HepG2 (cell line): ENCODE measurements at regions not wholly inside any gene's neighbourhood (a gene's known extent, or its start where the extent isn't known, plus 50 kb on each side); places are given as distances from the start of the nearest gene placed in this dataset.
A peak's percentile ranks its signal among the peaks of the same experiment; 100 is the strongest.

ENCODE experiments used
- ATAC-seq: fragments of 200-7000 bp; cut with Tn5 transposase; 3 replicates; pipeline ENCODE4 v1.9.1; 2020; ENCODE audit warnings: mild to moderate bottlenecking, moderate library complexity
- BruUV-seq: library from RNA; stranded (reverse); fragments of 400-500 nt; replicated peaks from 2 replicates; lab custom pipeline; 2021; lab: Mats Ljungman, UMichigan
- CTCF ChIA-PET: fragments of 300-600 bp; formaldehyde crosslinking; extraction: SDS; loops from one replicate; lab custom pipeline; 2021; ENCODE audit warnings: low total read pairs, inconsistent platforms, low intra/inter-chr PET ratio; lab: Yijun Ruan, JAX
- POLR2A ChIA-PET: fragments of 350-600 bp; sonication (Branson Sonifier 250); formaldehyde crosslinking; loops from one replicate; lab custom pipeline; 2020; ENCODE audit warnings: antibody characterized with exemption, inconsistent platforms; lab: Yijun Ruan, JAX
- DNase-seq: peaks from one replicate; pipeline ENCODE4 v3.0.0-alpha.2; 2015; ENCODE audit warnings: low spot score
- FAIRE-seq: peaks from 3 replicates; lab custom pipeline; 2011; peaks lifted over from hg19 to GRCh38; lab: Jason Lieb, UNC
- H2AFZ ChIP-seq: one replicate; pipeline ENCODE4 v1.6.1; 2011; ENCODE audit warnings: low read length, inconsistent platforms
- H3K27ac ChIP-seq: fragments of 300-600 bp; 3 replicates; pipeline ENCODE4 v1.8.0; 2011; ENCODE audit warnings: mixed run types, mild to moderate bottlenecking, mixed read lengths, low read length, inconsistent platforms; ENCODE audit not compliant: insufficient read depth; ENCODE audit errors: extremely low read length
- H3K27me3 ChIP-seq, 2 experiments: fragments of 200-600 bp in 1 of 2; 2 replicates in 1 of 2; 3 replicates in 1 of 2; pipeline versions ENCODE4 v1.6.0 to v1.8.0; 2011; ENCODE audit warnings: low read length in 2 of 2, mild to moderate bottlenecking in 2 of 2, moderate library complexity in 2 of 2, inconsistent platforms in 1 of 2; ENCODE audit not compliant: insufficient read depth in 2 of 2, control insufficient read depth in 1 of 2
- H3K36me3 ChIP-seq, 2 experiments: fragments of 200-600 bp in 1 of 2; replicated peaks in 1 of 2; 2 replicates in 1 of 2; 3 replicates in 1 of 2; pipeline versions ENCODE4 v1.5.1 to v1.8.0; 2011; ENCODE audit warnings: low read length in 2 of 2, inconsistent platforms in 1 of 2; ENCODE audit not compliant: insufficient read depth in 2 of 2, control insufficient read depth in 1 of 2
- H3K4me1 ChIP-seq: 2 replicates; pipeline ENCODE4 v1.5.1; 2012; ENCODE audit warnings: low read length, inconsistent platforms; ENCODE audit not compliant: insufficient read depth
- H3K4me2 ChIP-seq: 2 replicates; pipeline ENCODE4 v1.6.0; 2011; ENCODE audit warnings: low read depth, low read length, inconsistent platforms
- H3K4me3 ChIP-seq, 3 experiments: fragments of 200-600 bp in 1 of 3; sonication (generic), shearing (Covaris generic) in 1 of 3; replicated peaks in 1 of 3; 2 replicates each; pipeline ENCODE4 v1.5.1; 2011 to 2016; ENCODE audit warnings: low read length in 3 of 3, inconsistent platforms in 2 of 3, low read depth in 2 of 3, mild to moderate bottlenecking in 2 of 3, control low read depth in 1 of 3, mixed read lengths in 1 of 3; ENCODE audit not compliant: insufficient read depth in 1 of 3
- H3K79me2 ChIP-seq: one replicate; pipeline ENCODE4 v1.6.1; 2011; ENCODE audit warnings: low read length, inconsistent platforms; ENCODE audit not compliant: insufficient read depth
- H3K9ac ChIP-seq: 2 replicates; pipeline ENCODE4 v1.6.0; 2011; ENCODE audit warnings: mild to moderate bottlenecking, low read depth, low read length, inconsistent platforms; ENCODE audit not compliant: insufficient read depth
- H3K9me3 ChIP-seq: 2 replicates; pipeline ENCODE4 v1.5.1; 2012; ENCODE audit warnings: mild to moderate bottlenecking, low read length
- H4K20me1 ChIP-seq: 2 replicates; pipeline ENCODE4 v1.6.0; 2011; ENCODE audit warnings: inconsistent platforms, mild to moderate bottlenecking, low read length, moderate library complexity; ENCODE audit not compliant: insufficient read depth
- MED8 ChIP-seq: sonication (generic); formaldehyde crosslinking; IDR thresholded peaks from 2 replicates; pipeline ENCODE4 v1.8.1; 2023; ENCODE audit warnings: mild to moderate bottlenecking, missing genetic modification reagents; ENCODE audit not compliant: insufficient replicate concordance
- RBAK ChIP-seq: sonication (generic); formaldehyde crosslinking; IDR thresholded peaks from 2 replicates; pipeline ENCODE4 v1.5.1; 2020; ENCODE audit warnings: mild to moderate bottlenecking, missing genetic modification reagents
- SUZ12 ChIP-seq: fragments of 150-350 bp; IDR thresholded peaks from 2 replicates; pipeline ENCODE4 v1.6.1; 2014; ENCODE audit warnings: low read depth, low read length
- WGBS: methylation state at CpG from one replicate; pipeline ENCODE4 v1.1.6; 2017; ENCODE audit warnings: low lambda C conversion rate; 5-methylcytosine and 5-hydroxymethylcytosine counted together
- in situ Hi-C: cut with HindIII; loops from 2 replicates; pipeline ENCODE4 v1.10.0; 2017; ENCODE audit warnings: low pct_unique_long_range_greater_than_20kb; ENCODE audit not compliant: extremely low pct_ligation_motif_present
- intact Hi-C: fragments of 100-400 bp; cut with micrococcal nuclease; formaldehyde crosslinking; loops from one replicate; pipeline ENCODE4 v1.10.0; 2022; ENCODE audit not compliant: unreplicated experiment
- TF ChIP-seq, protein P1 (sequence below): sonication (generic); formaldehyde crosslinking; IDR thresholded peaks from 2 replicates; pipeline ENCODE4 v1.4.0; 2020; ENCODE audit warnings: missing genetic modification reagents, borderline replicate concordance
- TF ChIP-seq, protein P2 (sequence below): sonication (generic); formaldehyde crosslinking; IDR thresholded peaks from 2 replicates; pipeline ENCODE4 v1.8.0; 2022; ENCODE audit warnings: missing genetic modification reagents, low read depth, mild to moderate bottlenecking, borderline replicate concordance

DNA sequence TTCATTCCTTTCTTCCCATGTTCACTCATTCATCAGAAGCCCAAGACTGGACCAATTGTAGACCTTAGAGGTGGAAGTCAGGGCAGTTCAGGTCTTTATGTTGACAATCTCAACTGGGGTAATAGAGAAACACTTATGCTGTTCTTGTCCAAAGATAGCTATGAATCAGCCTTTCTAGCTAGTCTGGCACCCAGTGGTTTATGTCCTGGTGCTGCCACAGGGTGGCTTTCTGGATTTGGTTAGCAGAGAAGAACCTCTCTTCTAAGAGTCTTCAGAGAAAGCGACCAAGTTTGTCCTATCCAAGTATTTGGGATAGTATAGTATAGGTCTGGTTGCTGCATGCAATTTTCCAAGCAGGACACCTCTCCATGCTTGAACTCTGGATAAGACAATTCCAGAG, 83.3 kb downstream of the NOG start (continued):
- TF ChIP-seq, protein P1, sequence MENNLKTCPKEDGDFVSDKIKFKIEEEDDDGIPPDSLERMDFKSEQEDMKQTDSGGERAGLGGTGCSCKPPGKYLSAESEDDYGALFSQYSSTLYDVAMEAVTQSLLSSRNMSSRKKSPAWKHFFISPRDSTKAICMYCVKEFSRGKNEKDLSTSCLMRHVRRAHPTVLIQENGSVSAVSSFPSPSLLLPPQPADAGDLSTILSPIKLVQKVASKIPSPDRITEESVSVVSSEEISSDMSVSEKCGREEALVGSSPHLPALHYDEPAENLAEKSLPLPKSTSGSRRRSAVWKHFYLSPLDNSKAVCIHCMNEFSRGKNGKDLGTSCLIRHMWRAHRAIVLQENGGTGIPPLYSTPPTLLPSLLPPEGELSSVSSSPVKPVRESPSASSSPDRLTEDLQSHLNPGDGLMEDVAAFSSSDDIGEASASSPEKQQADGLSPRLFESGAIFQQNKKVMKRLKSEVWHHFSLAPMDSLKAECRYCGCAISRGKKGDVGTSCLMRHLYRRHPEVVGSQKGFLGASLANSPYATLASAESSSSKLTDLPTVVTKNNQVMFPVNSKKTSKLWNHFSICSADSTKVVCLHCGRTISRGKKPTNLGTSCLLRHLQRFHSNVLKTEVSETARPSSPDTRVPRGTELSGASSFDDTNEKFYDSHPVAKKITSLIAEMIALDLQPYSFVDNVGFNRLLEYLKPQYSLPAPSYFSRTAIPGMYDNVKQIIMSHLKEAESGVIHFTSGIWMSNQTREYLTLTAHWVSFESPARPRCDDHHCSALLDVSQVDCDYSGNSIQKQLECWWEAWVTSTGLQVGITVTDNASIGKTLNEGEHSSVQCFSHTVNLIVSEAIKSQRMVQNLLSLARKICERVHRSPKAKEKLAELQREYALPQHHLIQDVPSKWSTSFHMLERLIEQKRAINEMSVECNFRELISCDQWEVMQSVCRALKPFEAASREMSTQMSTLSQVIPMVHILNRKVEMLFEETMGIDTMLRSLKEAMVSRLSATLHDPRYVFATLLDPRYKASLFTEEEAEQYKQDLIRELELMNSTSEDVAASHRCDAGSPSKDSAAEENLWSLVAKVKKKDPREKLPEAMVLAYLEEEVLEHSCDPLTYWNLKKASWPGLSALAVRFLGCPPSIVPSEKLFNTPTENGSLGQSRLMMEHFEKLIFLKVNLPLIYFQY (CRISPR knock-in tag), result no peak
- no peak for TF ChIP-seq SUZ12
- TF ChIP-seq, protein P2, sequence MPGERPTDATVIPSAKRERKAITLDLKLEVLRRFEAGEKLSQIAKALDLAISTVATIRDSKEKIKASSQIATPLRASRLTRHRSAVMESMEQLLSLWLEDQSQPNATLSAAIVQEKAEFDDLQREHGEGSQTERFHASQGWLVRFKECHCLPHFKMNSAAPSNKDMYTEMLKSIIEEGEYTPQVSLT (CRISPR knock-in tag), result no peak
- TF ChIP-seq, all 625 proteins: peak for 0

DNA sequence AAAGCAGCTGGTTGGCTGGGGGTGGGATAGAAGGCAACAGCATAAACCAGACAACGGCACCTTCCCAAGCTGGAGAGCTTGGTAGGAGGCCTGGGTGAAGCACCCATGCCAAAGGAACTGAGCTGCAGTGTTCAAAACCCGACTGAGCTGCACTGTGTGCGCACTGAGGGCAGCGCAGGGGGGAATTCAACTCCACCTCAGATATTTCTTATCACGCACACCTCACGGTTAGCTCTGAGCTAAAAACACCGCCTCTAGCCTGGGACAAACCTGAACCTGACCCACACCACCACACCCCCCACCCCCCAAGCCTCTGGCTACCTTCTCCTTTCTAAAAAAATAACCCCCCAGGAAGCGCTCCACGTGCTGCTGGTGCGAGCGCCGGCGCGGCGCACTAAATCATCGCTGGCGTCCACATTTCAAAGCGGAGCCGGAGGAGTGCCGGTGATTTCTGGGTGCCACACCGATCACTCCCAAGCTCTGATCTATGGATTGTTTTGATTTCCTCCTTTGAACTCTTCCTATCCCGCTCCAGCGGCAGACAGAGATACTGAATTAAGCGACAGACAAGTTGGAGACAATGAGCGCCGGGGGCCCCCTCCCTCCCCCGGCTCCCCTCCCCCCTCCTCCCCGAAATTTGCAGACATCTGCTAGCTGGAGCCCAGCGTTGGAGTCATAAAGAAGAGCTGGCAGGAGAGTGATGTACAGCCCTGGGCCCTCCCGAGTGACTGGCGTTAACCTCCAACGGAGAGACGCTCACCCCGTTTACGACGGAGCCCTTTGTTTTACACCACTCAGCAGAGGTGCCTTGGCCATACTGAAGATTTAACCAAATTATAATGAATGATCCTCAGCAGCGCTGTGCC, 85.0 kb downstream of the NOG start:
- no TSS peak for BruUV-seq
- Histone ChIP-seq H2AFZ (no peak overlapping the region), H3K27ac (no peak overlapping the region), H3K9me3 (no peaks in the 10 kb centered on the region), H3K36me3 (no peaks in the 10 kb centered on the region), H3K9ac (no peak overlapping the region), H3K79me2 (no peaks in the 10 kb centered on the region), H3K4me1 (0 out of 2 replicates have a peak, but pooled peaks cover 4% of the 10 kb centered on the region), H3K4me3 (no peak overlapping the region), H4K20me1 (no peaks in the 10 kb centered on the region), H3K27me3 (peaks cover 5 to 38% of the 10 kb centered on the region in 2 experiments; a peak in 4 of 5 replicates), H3K4me2 (no peak overlapping the region)
- ATAC-seq (peak; percentile 62), FAIRE-seq (no peak), DNase-seq (no peak)
- CTCF ChIA-PET, result interaction anchor here (1.0 to 1.3 kb wide), 2 partner anchors 85 to 86 kb away, joined by 3 to 4 read pairs; partner anchors contain the start of gene NOG
- intact Hi-C loops (loop anchor here (1.0 to 10.0 kb wide), 2 partner anchors 85 to 174 kb away; partner anchors contain the start of gene NOG), in situ Hi-C loops (no loop called here)
- 42% methylated on average over 37 of the region's 37 CpGs for WGBS
- TF ChIP-seq MED8 (no peak), RBAK (no peak)
- POLR2A ChIA-PET, result no interaction called here
